ENCODE measurements at regions not wholly inside any gene's neighbourhood (a gene's known extent, or its start where the extent isn't known, plus 50 kb on each side); places are given as distances from the start of the nearest gene placed in this dataset.

- Mint-ChIP-seq H3K27me3 (ENCODE audit: low read depth in 3 of 3) (peaks cover 0 to 2% (median 2%) of the 10 kb centered on the region in 3 donors), H3K27ac (no peak overlapping the region), H3K36me3 (no peaks in the 10 kb centered on the region), H3K4me1 (no peaks in the 10 kb centered on the region), H3K9me3 (peaks cover 0 to 3% (median 0%) of the 10 kb centered on the region in 7 donors), H3K4me3 (no peak overlapping the region)
- no peak for DNase-seq
- H3K4me2 ChIP-seq (replicated peaks; ENCODE audit: extremely low read depth, low read length, poor library complexity, severe bottlenecking), result no peak overlapping the region
- no peaks in the 10 kb centered on the region for H3K36me3 ChIP-seq (replicated peaks in 1 of 2; ENCODE audit: control insufficient read depth in 1 of 2, insufficient read depth in 2 of 2, low read length in 2 of 2)
- no peak overlapping the region for H3K27ac ChIP-seq (ENCODE audit: low read depth in 1 of 2, low read length in 2 of 2)
- no peak for TF ChIP-seq CTCF (IDR thresholded peaks at IDR 0.05)
- H3K9me3 ChIP-seq (replicated peaks in 1 of 2; ENCODE audit: control insufficient read depth in 1 of 2, insufficient read depth in 1 of 2, low read length in 2 of 2), result no peaks in the 10 kb centered on the region
- no peak overlapping the region for H3K4me3 ChIP-seq (replicated peaks in 1 of 3; ENCODE audit: low read depth in 2 of 3, low read length in 3 of 3)
- intact Hi-C loops (cut with micrococcal nuclease), result no loop called here
- H3K4me1 ChIP-seq (ENCODE audit: control insufficient read depth in 1 of 2, insufficient read depth in 2 of 2, low read length in 2 of 2), result no peaks in the 10 kb centered on the region
- no peaks in the 10 kb centered on the region for H4K20me1 ChIP-seq (ENCODE audit: insufficient read depth, low read length)
- no peaks in the 10 kb centered on the region for H3K79me2 ChIP-seq (ENCODE audit: insufficient read depth, low read length)
- H2AFZ ChIP-seq (ENCODE audit: insufficient read depth, low read depth, low read length, poor library complexity, severe bottlenecking), result no peak overlapping the region
- no peaks in the 10 kb centered on the region for H3K27me3 ChIP-seq (ENCODE audit: control insufficient read depth in 2 of 2, insufficient read depth in 2 of 2, low read length in 2 of 2)
- WGBS (ENCODE audit: insufficient coverage), result 92% methylated on average over 2 of the region's 6 CpGs
- no peak overlapping the region for H3K9ac ChIP-seq (ENCODE audit: insufficient read depth, low read length, poor library complexity, severe bottlenecking)
These were observed 416.0 kb downstream of the KLF12 start for GRCh38 chr13:73718246-73718645.

- Histone ChIP-seq H2AFZ (ENCODE audit: insufficient read depth, low read depth, low read length, poor library complexity, severe bottlenecking) (no peak overlapping the region), H3K79me2 (ENCODE audit: insufficient read depth, low read length) (no peaks in the 10 kb centered on the region), H3K36me3 (replicated peaks in 1 of 2; ENCODE audit: control insufficient read depth in 1 of 2, insufficient read depth in 2 of 2, low read length in 2 of 2) (no peaks in the 10 kb centered on the region), H3K4me1 (ENCODE audit: control insufficient read depth in 1 of 2, insufficient read depth in 2 of 2, low read length in 2 of 2) (no peaks in the 10 kb centered on the region), H3K4me2 (replicated peaks; ENCODE audit: extremely low read depth, low read length, poor library complexity, severe bottlenecking) (no peak overlapping the region), H3K9ac (ENCODE audit: insufficient read depth, low read length, poor library complexity, severe bottlenecking) (no peak overlapping the region), H3K27ac (ENCODE audit: low read depth in 1 of 2, low read length in 2 of 2) (no peak overlapping the region), H3K4me3 (replicated peaks in 1 of 3; ENCODE audit: low read depth in 2 of 3, low read length in 3 of 3) (no peak overlapping the region), H3K27me3 (ENCODE audit: control insufficient read depth in 2 of 2, insufficient read depth in 2 of 2, low read length in 2 of 2) (no peaks in the 10 kb centered on the region), H3K9me3 (replicated peaks in 1 of 2; ENCODE audit: control insufficient read depth in 1 of 2, insufficient read depth in 1 of 2, low read length in 2 of 2) (no peaks in the 10 kb centered on the region), H4K20me1 (ENCODE audit: insufficient read depth, low read length) (no peaks in the 10 kb centered on the region)
- TF ChIP-seq CTCF (IDR thresholded peaks at IDR 0.05), result no peak
- Mint-ChIP-seq H3K4me3 (no peak overlapping the region), H3K4me1 (no peaks in the 10 kb centered on the region), H3K36me3 (no peaks in the 10 kb centered on the region), H3K9me3 (peaks cover 0 to 3% (median 0%) of the 10 kb centered on the region in 7 donors), H3K27me3 (ENCODE audit: low read depth in 3 of 3) (peaks cover 0 to 2% (median 2%) of the 10 kb centered on the region in 3 donors), H3K27ac (no peak overlapping the region)
- no peak for DNase-seq
- intact Hi-C loops (cut with micrococcal nuclease), result no loop called here
- 30% methylated on average over 2 of the region's 2 CpGs for WGBS (ENCODE audit: insufficient coverage)
These were observed 416.6 kb downstream of the KLF12 start for GRCh38 chr13:73717632-73718031.

All from CD14-positive monocyte (primary cell).